COR-L47 (cell line): ENCODE measurements at regions not wholly inside any gene's neighbourhood (a gene's known extent, or its start where the extent isn't known, plus 50 kb on each side); places are given as distances from the start of the nearest gene placed in this dataset.
"Not testable (repeated sequence)": the region's sequence is repeated elsewhere in the genome, so short reads cannot be mapped to it uniquely, and the experiment has no call there.

Experiments used
- DNase-seq: peaks from one replicate; lab custom pipeline; 2025; lab: John Stamatoyannopoulos, UW

DNA sequence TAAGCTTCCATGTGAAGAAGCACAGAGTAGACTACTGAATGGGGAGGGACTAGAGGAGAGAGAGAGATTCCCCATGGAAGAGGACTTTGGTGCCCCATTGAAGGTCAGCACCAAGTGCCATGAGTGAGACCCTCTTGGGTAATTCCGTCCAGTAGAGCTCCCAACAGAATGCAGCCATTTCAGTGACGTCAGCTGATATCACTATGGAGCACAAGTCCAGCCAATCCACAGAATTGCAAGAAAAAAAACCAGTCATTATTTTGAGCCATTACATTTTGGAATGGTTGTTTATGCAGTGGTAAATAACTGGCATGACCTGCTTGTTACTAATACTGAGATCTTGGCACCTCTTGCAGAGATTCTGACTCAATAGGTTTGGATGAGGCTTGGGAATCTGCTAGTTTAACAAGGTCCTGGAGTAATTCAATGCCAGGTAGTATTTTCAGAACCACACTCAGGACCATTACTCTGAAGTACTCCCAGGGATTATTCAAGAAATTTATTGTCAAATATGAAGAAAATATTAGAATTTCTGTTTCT, 52.6 kb upstream of the SP8 start:
- DNase-seq: no peak

DNA sequence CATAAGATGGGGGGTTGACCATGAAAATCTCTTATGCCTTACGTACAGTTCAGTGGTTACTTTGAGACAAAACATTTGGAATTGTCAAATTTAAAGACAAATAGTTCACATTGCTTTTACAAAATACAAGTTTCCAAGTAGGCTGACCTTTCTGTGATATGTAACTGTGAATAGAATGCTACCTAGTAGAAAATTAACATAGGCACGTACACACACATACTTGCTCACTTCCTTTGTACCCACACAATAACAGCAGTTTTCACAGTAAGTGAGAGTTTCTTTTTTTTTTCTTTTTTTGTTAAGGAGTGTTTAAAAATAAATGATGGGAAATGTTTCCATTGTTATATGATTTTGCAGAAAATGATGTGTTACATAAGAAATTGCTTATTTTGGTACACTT, 53.3 kb upstream of the SP8 start:
- no peak for DNase-seq

DNA sequence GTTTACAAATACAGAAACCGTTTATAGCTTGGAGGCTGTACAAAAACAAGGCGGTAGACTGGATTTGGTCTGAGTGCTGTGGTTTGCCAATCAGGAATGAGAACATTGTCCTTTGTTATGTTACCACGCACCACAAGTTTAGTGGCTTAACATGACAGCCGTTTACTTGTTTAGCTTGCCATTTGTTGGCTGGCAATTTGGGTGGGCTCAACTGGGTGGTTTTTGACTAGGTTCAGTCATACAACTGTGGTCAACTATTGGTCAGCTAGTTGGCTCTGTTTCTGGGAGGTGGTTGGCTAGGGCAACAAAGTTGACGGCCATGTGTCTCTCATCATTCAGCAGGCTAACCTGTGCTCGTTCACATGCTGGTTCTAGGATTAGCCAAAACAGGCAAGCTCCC, 60.1 kb upstream of the SP8 start:
- no peak for DNase-seq

DNA sequence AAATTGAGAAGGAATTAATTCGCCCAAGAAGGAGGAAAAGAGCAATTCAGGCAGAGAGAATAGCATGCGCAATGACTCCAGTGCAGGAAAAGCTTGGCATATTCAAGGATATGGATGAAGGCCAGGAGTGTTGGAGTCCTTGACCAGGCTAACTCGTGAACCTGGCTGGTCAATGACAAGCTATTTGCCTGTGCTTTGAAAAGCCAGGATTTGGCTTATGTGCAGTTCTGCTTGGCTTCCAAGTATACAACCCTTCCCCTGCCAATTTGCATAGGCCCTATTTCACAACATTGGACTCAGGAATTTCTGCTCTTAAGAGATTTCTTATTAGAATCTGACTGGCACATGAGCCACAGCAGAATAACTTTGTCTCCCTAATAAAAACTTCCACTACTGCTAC, 72.3 kb upstream of the SP8 start:
- no peak for DNase-seq

DNA sequence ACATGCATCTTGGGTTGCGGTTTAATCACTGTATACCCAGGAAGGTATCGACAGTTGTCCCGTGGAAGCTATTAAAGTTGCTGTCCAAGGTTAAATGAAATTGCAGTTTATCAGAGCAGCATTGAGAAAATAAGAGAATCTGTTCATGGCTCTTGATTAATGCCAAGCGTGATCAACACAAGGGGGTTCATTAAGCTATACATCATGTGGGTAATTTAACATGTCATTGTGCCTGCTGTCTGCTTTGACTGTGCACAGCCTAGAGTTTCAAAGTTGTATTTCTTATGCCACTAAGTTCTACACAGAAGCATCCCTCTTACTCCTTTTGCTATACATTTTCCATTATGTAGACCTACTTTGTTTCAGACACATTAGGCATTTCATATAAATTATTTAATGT, 74.8 kb upstream of the SP8 start:
- DNase-seq: no peak

DNA sequence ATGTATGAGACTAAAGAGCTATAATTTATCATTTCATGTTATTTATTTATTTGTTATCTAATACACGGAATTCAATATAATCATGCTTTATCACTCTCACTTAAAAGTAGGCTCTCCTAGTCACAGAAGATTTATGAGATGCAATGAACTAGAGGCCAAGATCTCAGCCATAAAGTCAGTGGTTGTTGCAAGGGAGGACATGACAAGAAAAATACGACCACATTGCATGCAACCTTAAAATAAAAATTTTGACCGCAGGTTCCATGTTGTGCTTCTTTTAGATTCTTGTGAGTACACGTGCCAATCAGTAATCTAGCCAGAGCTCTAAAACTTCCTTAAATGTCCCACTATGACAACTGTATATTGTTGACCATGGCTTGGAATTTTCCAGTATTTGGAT, 75.9 kb upstream of the SP8 start:
- no peak for DNase-seq

DNA sequence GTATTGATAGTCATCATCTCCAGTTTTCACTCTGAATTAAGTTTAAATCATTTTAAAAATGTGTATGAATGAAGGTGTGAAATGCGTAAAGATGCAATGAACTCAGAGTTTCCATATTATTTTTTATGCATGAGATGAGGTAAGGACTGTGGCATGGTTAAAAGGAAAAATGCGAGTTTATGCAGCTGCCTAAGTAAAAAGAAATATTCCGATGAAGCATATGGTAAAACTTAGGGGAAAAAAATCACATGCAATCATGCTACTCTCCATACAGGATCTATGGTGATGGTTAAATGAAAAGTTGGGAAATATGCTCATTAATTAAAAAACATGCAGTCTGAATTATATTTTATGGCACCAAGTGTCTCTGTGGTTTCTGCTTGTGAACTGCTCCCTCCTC, 77.5 kb upstream of the SP8 start:
- no peak for DNase-seq

DNA sequence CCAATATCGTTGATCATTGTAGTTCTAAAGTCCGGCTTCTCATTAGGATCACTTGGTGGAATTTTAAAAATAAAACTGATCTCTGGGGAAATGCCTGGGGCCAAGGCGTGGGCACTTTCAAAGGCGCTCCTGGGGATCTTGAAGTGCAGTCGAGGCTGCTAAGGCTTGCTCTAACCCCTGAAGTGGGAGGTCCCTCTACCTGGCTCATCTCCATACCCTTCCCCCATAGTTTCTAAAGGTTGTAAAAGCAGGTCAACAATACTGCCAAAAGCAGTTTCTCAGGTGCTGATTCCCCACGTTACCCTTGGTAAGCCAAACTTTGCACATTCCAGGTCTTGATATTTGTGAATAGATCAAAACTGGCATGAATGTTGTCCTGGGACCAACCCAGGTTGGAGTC, 79.0 kb upstream of the SP8 start:
- no peak for DNase-seq

DNA sequence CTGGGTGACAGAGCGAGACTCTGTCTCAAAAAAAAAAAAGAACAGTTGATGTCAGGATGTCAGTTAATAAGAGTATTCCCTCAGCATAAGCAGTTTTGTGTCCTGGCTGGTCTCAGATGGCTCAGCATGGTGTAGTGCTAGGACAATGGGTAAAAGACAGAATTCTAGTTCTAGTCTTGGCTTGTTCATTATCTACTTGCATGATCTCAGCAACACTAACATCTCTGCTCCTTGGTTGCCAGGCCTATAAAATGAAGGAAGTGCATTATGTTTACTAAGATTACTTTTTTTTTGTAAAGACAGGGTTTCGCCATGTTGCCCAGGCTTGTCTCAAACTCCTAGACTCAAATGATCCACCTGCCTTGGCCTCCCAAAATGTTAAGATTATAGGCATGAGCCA, 84.3 kb upstream of the SP8 start:
- DNase-seq: no peak

DNA sequence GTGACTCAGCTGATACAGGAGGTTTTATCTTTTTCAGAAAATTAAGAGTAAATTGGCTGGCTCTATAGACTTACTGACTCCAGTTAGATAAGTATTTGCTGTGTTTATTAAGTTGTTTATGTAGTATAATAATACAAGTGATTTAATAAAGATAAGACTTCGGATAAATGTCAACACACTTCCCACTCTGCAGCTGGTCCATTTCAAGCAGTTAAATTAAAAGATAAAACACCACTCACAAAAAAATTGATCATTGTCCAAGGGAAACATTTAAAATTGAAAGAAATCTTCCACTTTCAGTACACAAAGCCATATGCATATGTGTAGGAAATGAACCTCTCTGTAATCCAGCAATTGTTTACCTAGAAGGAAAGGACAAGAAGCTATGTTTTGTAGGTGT, 106.1 kb upstream of the SP8 start:
- DNase-seq: no peak

DNA sequence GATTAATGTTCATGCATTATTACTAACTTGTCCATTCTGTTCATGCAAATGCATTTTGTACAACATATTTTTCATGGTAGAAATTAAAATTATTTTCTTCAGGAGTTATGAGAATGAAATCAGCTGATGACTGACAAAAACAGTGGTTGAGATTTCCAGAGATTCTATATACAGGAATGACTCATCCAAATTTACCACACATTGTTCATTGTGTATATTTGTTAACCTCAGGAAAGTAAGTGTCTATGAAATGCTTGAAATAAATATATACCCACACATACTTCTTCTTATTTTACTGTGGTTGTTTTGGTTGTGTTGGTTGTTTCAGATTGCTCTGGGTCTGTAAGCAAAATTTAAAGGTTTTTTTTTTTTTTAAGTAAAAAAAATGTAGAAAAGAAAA, 108.1 kb upstream of the SP8 start:
- DNase-seq: no peak

DNA sequence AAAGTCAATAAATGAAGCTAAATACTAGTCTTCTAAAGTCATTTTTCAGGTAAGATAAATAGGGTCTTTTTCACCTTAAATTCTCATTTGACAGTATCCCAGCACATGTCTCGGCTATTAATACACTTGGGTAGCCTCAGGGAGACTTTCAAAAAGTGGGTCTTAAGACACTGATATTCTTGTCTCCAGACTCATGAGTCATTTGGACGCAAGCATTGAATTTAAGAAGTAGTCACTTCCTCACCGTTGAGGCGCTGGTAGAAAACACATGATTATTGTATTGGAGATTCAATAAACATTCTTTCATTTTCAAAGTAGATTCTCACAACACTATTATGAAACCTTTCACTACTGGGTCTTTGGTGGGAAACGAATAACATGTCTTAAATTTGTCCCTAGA, 108.9 kb upstream of the SP8 start:
- DNase-seq: no peak

DNA sequence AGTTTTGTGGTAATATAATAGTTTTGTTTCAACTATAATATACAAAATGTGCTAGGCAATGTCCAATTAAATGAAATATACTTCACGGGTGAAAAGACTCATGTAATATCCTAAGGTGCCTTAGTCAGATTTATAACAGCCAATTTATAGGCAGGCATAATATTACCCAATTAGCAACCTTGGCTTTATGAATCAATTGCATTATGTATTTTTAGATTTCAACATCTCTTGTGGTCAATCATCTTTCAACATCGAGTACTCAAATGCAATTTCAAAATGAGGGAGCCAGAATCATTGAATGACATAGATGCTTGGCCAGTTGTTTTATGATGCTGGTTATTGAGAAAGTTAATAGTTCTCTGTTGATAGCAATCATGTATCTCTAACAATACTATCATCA, 110.3 kb upstream of the SP8 start:
- no peak for DNase-seq

DNA sequence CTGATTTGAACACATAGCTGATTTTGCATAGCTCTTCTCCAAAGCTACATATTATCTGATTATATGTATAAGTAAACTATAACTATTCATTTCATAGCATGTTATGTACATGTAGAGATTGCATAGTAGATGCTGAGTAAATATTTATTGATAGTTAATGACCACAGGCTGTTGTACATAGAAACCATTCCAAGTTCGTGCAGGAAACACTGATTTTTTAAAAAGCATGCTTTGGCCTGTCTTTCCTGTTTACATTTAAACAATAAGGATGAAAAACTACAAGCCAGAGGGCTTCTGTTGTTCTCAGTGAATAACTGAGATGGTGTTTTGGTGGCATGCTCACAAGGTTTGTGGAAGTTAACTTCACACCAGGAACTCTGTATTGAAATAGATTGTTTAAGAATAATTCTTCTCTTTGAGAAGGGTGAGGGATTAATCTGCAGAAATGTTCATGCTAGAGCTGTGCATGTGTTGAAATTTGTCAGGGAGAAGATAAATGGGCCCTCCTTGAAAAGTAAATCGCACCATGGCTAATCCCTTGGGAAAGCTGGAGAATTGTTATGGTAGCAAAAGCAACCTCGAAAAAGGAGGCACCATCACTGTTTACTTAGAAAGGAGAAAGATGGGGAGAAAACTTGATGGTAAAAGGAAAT, 120.2 kb upstream of the SP8 start:
- DNase-seq: peak; percentile 9

DNA sequence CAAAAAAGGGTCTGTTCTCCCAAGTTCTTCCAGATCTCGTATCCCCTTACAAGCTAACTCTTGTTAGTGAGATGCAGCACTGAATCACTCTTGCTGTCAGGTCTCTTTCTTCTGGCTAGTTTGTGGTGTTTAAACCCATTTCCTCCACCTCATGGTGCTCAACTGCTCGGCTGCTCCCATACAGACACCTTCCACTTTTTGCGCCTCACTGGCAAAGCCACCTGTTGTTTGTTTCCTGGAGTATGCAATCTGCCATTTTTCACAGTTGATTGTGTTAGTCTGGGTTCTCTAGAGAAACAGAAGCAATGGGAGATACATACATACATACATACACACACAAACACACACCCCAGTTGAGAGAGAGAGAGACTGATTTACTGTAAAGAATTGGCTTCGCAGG, 124.4 kb upstream of the SP8 start:
- DNase-seq: no peak

DNA sequence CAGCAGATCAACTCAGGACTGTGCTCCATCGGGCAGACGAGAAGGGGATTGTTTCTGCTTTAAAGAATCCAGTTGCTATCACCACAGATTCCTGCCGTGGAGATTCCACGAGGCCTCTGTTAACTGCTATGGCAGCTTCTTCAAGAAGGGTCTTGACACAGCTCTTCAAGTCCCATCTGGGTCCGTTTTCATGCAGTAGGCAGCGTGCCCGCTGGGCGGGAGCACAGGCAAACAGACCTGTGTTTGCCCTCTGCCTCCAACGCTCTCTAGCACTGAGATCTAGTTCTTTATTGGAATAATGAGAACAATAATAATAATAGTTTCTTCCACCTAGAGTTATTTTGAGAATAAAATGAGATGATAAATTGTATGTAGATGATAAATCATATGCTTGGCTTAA, 127.2 kb upstream of the SP8 start:
- DNase-seq: no peak

DNA sequence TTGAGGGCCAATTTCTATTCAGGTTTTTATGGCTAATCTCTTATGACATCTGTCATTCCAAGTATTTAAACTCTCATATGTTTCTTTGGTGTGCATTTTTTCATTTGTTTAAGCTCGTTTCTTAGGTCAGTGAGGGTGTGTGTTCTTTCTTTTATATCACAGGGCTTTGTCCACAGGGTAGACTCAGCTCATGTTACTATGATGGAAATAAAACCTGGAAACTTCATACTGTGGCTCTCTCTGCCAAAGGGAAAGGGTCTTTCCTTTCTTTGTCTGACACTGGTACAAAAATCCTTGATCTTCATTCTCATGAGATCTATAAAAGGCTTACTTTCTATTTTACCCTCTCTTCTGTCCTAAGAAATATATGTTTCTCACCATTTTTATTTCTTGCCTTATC, 129.6 kb upstream of the SP8 start:
- DNase-seq: no peak

DNA sequence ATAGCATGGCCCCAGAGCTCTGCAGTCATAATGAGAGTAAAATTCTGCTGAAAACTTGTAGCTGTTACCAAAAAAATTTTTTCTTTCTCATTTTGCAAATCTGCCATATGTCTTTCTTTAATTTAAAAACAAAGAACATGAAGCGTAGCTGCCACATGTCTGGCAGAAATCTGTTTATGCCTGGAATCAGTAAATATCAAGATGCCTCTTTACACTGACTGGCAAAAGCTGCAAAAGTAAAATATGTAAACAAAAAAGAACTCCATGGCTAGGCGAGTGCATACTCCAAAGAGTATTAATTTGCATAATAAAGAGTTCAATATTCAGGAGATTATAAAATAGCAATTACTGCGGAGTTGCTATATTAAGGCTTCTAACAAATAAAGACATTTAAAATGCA, 130.9 kb upstream of the SP8 start:
- DNase-seq: no peak

DNA sequence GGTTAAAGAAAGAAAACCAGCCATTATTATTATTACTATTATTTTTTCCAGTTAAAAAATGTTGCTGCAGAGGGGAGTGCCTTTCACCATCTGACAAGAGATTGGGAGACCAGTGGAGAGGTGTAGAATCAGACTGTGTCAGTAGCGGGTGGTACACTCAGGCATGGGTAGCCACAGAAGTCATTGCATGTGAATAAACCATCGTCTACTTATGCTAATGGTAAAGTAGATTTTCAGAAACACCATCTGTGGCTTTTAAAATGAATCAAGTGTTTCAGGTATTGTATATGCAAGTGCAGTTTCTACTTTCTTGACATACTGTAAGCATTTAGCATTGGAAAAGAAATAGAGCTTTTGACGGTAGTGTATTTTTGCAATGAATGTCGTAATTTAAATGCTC, 131.5 kb upstream of the SP8 start:
- DNase-seq: no peak

DNA sequence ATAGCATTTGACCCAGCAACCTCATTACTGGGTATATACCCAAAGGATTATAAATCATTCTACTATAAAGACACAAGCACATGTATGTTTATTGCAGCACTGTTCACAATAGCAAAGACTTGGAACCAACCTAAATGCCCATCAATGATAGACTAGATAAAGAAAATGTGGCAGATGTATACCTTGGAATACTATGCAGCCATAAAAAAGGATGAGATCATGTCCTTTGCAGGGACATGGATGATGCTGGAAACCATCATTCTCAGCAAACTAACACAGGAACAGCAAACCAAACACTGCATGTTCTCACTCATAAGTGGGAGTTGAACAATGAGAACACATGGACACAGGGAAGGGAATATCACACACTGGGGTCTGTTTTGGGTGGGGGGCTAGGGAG, 140.5 kb upstream of the SP8 start:
- not testable (repeated sequence) for DNase-seq

DNA sequence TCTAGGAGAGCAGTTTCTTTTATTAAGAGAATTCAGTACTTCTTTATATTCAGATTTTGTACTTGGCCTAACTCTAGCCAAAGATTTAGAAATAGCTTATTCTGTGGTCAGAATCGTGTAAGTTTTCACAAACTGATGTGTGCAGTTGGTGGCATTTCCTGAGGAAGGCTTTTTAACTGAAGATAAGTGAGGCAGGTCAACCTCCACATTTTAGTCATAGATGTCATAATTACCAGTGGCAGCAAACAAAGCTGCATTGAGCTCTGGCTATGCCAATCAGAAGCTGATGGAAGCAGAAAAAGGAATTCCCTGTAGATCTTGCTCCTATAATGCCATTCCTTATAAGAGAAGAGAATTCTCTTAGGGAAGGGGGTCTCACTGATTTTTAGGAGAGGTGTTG, 141.3 kb upstream of the SP8 start:
- peak; percentile 3 for DNase-seq

DNA sequence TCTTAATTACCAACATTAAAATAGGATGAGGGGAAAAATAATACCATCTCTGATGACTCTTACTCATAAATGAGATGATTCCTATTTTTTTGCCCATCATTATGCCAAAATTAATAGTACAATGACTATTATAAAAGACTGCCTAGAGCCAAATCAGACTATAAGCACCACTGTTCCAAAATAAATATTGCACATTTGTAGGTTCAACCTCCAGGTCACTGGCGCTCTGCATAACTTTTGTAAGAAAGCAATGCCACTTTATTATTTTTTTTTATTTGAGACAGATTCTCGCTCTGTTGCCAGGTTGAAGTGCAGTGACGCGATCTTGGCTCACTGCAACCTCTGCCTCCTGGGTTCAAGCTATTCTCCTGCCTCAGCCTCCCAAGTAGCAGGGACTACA, 142.5 kb upstream of the SP8 start:
- DNase-seq: no peak

DNA sequence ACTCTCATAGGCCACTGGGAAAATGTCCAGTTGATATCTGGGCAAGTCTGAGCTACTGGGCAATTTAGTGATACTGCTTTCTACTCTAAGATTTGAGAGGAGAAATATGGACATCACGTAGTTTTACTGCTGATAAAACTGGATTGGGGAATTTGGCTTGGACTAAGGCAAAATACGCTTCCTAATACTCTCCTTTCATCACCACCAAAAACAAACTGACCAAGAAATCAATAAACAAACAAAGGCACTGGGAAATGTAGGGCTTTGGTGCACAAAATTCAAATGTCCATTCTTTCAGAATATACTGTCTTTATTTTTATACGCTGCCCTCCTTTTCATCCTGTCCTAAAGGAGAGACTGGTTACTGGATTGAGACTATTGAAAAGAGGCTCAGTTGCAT, 145.1 kb upstream of the SP8 start:
- no peak for DNase-seq

DNA sequence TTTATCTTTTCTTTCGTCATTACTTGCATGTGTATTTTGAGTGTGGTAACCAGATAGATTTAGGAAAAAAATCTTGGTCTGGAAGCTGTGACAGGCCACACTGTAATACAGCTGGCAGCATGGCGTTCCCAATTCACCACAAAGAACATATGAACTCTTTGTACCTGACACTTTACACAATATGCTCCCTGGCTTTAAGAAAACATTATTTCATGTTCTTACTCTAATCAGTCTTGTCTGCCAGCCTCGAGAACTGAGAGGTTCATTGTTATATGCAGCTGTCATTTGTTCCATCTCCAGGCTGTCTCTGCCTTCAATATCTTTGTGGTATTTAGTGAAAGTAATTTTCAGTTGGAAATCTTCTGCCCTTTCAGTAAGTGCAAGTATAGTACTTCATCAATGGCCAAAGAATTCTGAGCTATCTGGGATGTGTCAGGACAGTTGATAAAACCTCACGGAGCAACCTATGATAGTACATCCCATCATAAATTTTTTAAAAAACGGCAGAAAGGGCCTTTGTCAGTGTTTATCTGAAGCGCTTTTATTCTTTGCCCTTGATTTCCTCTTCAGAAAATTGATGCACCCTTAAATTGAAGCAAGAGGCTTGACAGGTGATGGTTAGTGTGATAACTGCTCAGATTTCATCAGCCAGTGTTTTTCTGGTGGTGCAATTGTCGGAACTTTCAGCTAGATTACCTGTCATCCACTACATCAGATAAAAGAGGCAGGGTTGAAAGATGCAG, 146.3 kb upstream of the SP8 start:
- DNase-seq: no peak
